K562 (cell line): ENCODE measurements at regions not wholly inside any gene's neighbourhood (a gene's known extent, or its start where the extent isn't known, plus 50 kb on each side); places are given as distances from the start of the nearest gene placed in this dataset.

Source experiments
- ATAC-seq: fragments of 200-7000 bp; cut with Tn5 transposase; 3 replicates; pipeline ENCODE4 v1.9.1; 2020; ENCODE audit warnings: moderate library complexity
- BruUV-seq: library from RNA; stranded (reverse); fragments of 400-500 nt; replicated peaks from 2 replicates; lab custom pipeline; 2021; lab: Mats Ljungman, UMichigan
- CTCF ChIA-PET: fragments of 300-600 bp; formaldehyde crosslinking; extraction: SDS; loops from one replicate; lab custom pipeline; 2021; ENCODE audit warnings: low intra/inter-chr PET ratio; lab: Yijun Ruan, JAX
- POLR2A ChIA-PET: fragments of 300-600, 350-650 bp; sonication (Branson Sonifier 250); formaldehyde crosslinking; extraction: SDS; loops from one replicate; lab custom pipeline; 2021; ENCODE audit warnings: antibody characterized with exemption, inconsistent platforms; lab: Yijun Ruan, JAX
- DNase-seq, 4 experiments: peaks; one replicate each; pipeline versions ENCODE4 v3.0.0 to v3.0.0-alpha.2; 2011 to 2018; ENCODE audit warnings: low spot score in 3 of 4, mixed read lengths in 3 of 4; ENCODE audit errors: extremely low read depth in 1 of 4
- FAIRE-seq: peaks from 2 replicates; lab custom pipeline; 2011; peaks lifted over from hg19 to GRCh38; lab: Jason Lieb, UNC
- H2AFZ ChIP-seq: 2 replicates; pipeline ENCODE4 v1.6.0; 2011; ENCODE audit warnings: low read depth, low read length, control low read depth, inconsistent platforms
- H3K27ac ChIP-seq: fragments of 200-600 bp; 3 replicates; pipeline ENCODE4 v1.8.0; 2011; ENCODE audit warnings: low read depth, mild to moderate bottlenecking, control low read depth, inconsistent platforms, low read length, moderate library complexity, mixed read lengths; ENCODE audit errors: extremely low read depth
- H3K27me3 ChIP-seq, 2 experiments: fragments of 300-600 bp in 1 of 2; 2 replicates in 1 of 2; 3 replicates in 1 of 2; pipeline versions ENCODE4 v1.6.0 to v1.8.0; 2011; ENCODE audit warnings: inconsistent platforms in 2 of 2, low read length in 2 of 2, mild to moderate bottlenecking in 1 of 2, mixed read lengths in 1 of 2, moderate library complexity in 1 of 2; ENCODE audit not compliant: control insufficient read depth in 2 of 2, insufficient read depth in 2 of 2
- H3K36me3 ChIP-seq: fragments of 300-600 bp; 3 replicates; pipeline ENCODE4 v1.8.0; 2011; ENCODE audit warnings: mild to moderate bottlenecking, low read length, inconsistent platforms; ENCODE audit not compliant: control insufficient read depth, insufficient read depth
- H3K4me1 ChIP-seq, 2 experiments: fragments of 200-600 bp in 1 of 2; replicated peaks in 1 of 2; 2 replicates in 1 of 2; 3 replicates in 1 of 2; pipeline versions ENCODE4 v1.5.1 to v1.8.0; 2011; ENCODE audit warnings: inconsistent platforms in 2 of 2, low read length in 2 of 2, mild to moderate bottlenecking in 1 of 2, mixed read lengths in 1 of 2, moderate library complexity in 1 of 2; ENCODE audit not compliant: control insufficient read depth in 2 of 2, insufficient read depth in 2 of 2
- H3K4me2 ChIP-seq: 2 replicates; pipeline ENCODE4 v1.6.1; 2011; ENCODE audit warnings: low read length, control low read depth, inconsistent platforms, mixed read lengths; ENCODE audit not compliant: insufficient read depth
- H3K4me3 ChIP-seq: fragments of 200-600 bp; sonication (generic), shearing (Covaris generic); 2 replicates; pipeline ENCODE4 v1.5.1; 2016; ENCODE audit warnings: control low read depth, inconsistent platforms
- H3K79me2 ChIP-seq: fragments of 200-600 bp; 3 replicates; pipeline ENCODE4 v1.8.0; 2011; ENCODE audit warnings: low read length, inconsistent platforms; ENCODE audit not compliant: control insufficient read depth, insufficient read depth
- H3K9ac ChIP-seq, 2 experiments: 2 replicates each; pipeline versions ENCODE4 v1.6.0 to v1.6.1; 2011; ENCODE audit warnings: low read depth in 2 of 2, low read length in 2 of 2, control low read depth in 1 of 2, inconsistent platforms in 1 of 2, mild to moderate bottlenecking in 1 of 2, mixed read lengths in 1 of 2; ENCODE audit not compliant: insufficient read depth in 1 of 2
- H3K9me1 ChIP-seq: one replicate; pipeline ENCODE4 v1.6.0; 2011; ENCODE audit warnings: inconsistent platforms, mild to moderate bottlenecking, low read length, moderate library complexity; ENCODE audit not compliant: control insufficient read depth, insufficient read depth
- H3K9me3 ChIP-seq: replicated peaks from 2 replicates; pipeline ENCODE4 v1.5.1; 2011; ENCODE audit warnings: low read depth, low read length, inconsistent platforms; ENCODE audit not compliant: control insufficient read depth, insufficient read depth
- H4K20me1 ChIP-seq: replicated peaks from 2 replicates; pipeline ENCODE4 v1.6.1; 2011; ENCODE audit warnings: low read length, inconsistent platforms, mixed read lengths; ENCODE audit not compliant: control insufficient read depth, insufficient read depth
- E2F3 ChIP-seq: fragments of 250-450 bp; sonication (Bioruptor Pico); IDR thresholded peaks from 2 replicates; pipeline ENCODE4 v1.4.0; 2020; ENCODE audit warnings: mild to moderate bottlenecking
- E2F5 ChIP-seq: sonication (generic); formaldehyde crosslinking; IDR thresholded peaks from 2 replicates; pipeline ENCODE4 v1.8.0; 2022; ENCODE audit warnings: mild to moderate bottlenecking, missing genetic modification reagents
- FOS ChIP-seq: IDR thresholded peaks from 3 replicates; pipeline ENCODE4 v1.6.1; 2011; ENCODE audit not compliant: insufficient read length; ENCODE audit errors: extremely low read depth
- FOSL1 ChIP-seq: fragments of 200-800 bp; sonication (Bioruptor generic); conservative IDR thresholded peaks from 2 replicates; pipeline ENCODE4 v1.6.1; 2016; ENCODE audit warnings: missing genetic modification characterization, missing compliant biosample characterization
- FOXP4 ChIP-seq: sonication (generic); formaldehyde crosslinking; IDR thresholded peaks from 2 replicates; pipeline ENCODE4 v1.8.0; 2022; ENCODE audit warnings: mild to moderate bottlenecking, missing genetic modification reagents, borderline replicate concordance
- IFI16 ChIP-seq: fragments of 250-450 bp; sonication (Bioruptor Pico); IDR thresholded peaks from 2 replicates; pipeline ENCODE4 v2.1.2; 2022; ENCODE audit warnings: mild to moderate bottlenecking, inconsistent platforms
- MXI1 ChIP-seq: IDR thresholded peaks from 2 replicates; pipeline ENCODE4 v1.6.1; 2011; ENCODE audit warnings: low read depth, mild to moderate bottlenecking, improper control_type of control experiment, low read length
- RBFOX2 ChIP-seq: fragments of 200-400 bp; formaldehyde crosslinking; IDR thresholded peaks from 2 replicates; pipeline ENCODE4 v1.6.1; 2017; ENCODE audit warnings: low read depth, mild to moderate bottlenecking, low read length, moderate library complexity
- ZNF444 ChIP-seq: fragments of 250-450 bp; sonication (Bioruptor Pico); IDR thresholded peaks from 2 replicates; pipeline ENCODE4 v1.4.0; 2020; ENCODE audit warnings: mild to moderate bottlenecking, moderate library complexity
- WGBS: fragments of 100-300 bp; shearing (Covaris generic); methylation state at CpG from one replicate; pipeline ENCODE4 v1.1.6; 2016; ENCODE audit warnings: low coverage, mixed read lengths; ENCODE audit not compliant: insufficient coverage; ENCODE audit errors: missing lambda C conversion rate; 5-methylcytosine and 5-hydroxymethylcytosine counted together
- in situ Hi-C: fragments of 300-500 bp; cut with MboI; formaldehyde crosslinking; loops from 4 replicates; pipeline ENCODE4 v1.15.0; 2018; ENCODE audit warnings: inconsistent platforms, mixed read lengths
- intact Hi-C: fragments of 100-400 bp; cut with micrococcal nuclease; formaldehyde crosslinking; loops from 2 replicates; pipeline ENCODE4 v1.14.2; 2022
- TF ChIP-seq, protein P1 (sequence below): sonication (generic); formaldehyde crosslinking; IDR thresholded peaks from 2 replicates; pipeline ENCODE4 v1.9.0; 2022; ENCODE audit warnings: mild to moderate bottlenecking, missing genetic modification reagents
- TF ChIP-seq, protein P2 (sequence below): fragments of 450-650 bp; IDR thresholded peaks from 2 replicates; pipeline ENCODE4 v1.7.0; 2016; ENCODE audit warnings: borderline replicate concordance

DNA sequence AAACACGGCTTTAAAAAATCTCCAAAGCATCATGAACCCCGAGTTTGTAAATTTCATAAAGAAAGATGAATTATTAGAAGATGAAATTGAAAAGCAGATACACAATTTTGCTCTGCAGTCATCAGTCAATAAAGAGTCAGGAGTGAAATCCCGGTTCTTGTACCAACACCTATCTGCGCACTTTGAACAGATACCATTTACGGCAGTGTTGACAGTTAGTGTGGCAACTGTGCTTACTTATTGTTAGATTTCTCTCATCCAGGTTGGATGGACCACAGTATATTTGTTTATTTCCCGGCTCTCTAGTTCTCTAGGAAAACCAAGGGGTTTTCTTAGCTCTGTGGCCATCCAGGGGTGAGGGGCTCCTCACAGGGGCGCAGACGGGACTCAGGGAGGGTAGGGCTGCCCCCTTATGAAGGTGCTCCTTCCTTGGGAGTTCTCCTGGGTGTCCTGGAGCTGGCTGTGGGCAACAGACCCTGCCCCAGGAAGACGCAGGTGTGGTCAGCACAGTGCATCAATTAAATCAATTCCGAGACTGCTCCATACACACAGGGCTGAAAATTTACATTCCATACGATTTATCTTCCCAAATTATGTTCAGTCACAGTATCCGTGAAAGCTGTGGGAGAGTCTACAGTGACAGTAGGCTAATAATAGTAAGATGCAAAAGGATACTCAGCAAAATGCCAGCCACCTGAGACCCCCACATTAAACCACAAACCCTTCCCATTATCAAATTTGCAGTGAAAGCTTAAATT lies 107.0 kb upstream of the C1QTNF9B start:
- H3K36me3 ChIP-seq: no peaks in the 10 kb centered on the region
- H3K4me1 ChIP-seq: no peaks in the 10 kb centered on the region
- no peak overlapping the region for H3K9ac ChIP-seq
- no peaks in the 10 kb centered on the region for H3K9me3 ChIP-seq
- WGBS: 2% methylated on average over 10 of the region's 12 CpGs
- CTCF ChIA-PET: no interaction called here
- H3K27ac ChIP-seq: no peak overlapping the region
- ATAC-seq (no peak), FAIRE-seq (no peak)
- H2AFZ ChIP-seq: no peak overlapping the region
- H4K20me1 ChIP-seq: no peaks in the 10 kb centered on the region
- H3K4me3 ChIP-seq: no peak overlapping the region
- no peaks in the 10 kb centered on the region for H3K9me1 ChIP-seq
- BruUV-seq: no TSS peak
- TF ChIP-seq, protein P1, sequence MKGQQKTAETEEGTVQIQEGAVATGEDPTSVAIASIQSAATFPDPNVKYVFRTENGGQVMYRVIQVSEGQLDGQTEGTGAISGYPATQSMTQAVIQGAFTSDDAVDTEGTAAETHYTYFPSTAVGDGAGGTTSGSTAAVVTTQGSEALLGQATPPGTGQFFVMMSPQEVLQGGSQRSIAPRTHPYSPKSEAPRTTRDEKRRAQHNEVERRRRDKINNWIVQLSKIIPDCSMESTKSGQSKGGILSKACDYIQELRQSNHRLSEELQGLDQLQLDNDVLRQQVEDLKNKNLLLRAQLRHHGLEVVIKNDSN (CRISPR knock-in tag): no peak
- TF ChIP-seq E2F3 (no peak), RBFOX2 (no peak), MXI1 (no peak), ZNF444 (CRISPR knock-in tag) (no peak), FOS (no peak), IFI16 (CRISPR knock-in tag) (no peak), FOXP4 (CRISPR knock-in tag) (no peak), E2F5 (CRISPR knock-in tag) (no peak), FOSL1 (tag) (no peak)
- TF ChIP-seq, protein P2, sequence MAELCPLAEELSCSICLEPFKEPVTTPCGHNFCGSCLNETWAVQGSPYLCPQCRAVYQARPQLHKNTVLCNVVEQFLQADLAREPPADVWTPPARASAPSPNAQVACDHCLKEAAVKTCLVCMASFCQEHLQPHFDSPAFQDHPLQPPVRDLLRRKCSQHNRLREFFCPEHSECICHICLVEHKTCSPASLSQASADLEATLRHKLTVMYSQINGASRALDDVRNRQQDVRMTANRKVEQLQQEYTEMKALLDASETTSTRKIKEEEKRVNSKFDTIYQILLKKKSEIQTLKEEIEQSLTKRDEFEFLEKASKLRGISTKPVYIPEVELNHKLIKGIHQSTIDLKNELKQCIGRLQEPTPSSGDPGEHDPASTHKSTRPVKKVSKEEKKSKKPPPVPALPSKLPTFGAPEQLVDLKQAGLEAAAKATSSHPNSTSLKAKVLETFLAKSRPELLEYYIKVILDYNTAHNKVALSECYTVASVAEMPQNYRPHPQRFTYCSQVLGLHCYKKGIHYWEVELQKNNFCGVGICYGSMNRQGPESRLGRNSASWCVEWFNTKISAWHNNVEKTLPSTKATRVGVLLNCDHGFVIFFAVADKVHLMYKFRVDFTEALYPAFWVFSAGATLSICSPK: no peak
- TF ChIP-seq, all 486 proteins: peak for 0
- H3K27me3 ChIP-seq: no peaks in the 10 kb centered on the region; a peak in 1 of 5 replicates
- intact Hi-C loops (no loop called here), in situ Hi-C loops (no loop called here)
- no peaks in the 10 kb centered on the region for H3K79me2 ChIP-seq
- DNase-seq: no peak
- H3K4me2 ChIP-seq: no peak overlapping the region
- POLR2A ChIA-PET: interaction anchor here (1.2 kb wide), 1 partner anchor 9 kb away, joined by 3 read pairs; no protein-coding TSS in a partner anchor
